ENCODE measurements at regions not wholly inside any gene's neighbourhood (a gene's known extent, or its start where the extent isn't known, plus 50 kb on each side); places are given as distances from the start of the nearest gene placed in this dataset.
"Not testable (repeated sequence)": the region's sequence is repeated elsewhere in the genome, so short reads cannot be mapped to it uniquely, and the experiment has no call there.

GRCh38 chr11:134592391-134592990 is 180.4 kb upstream of the B3GAT1 start:
- no peaks in the 10 kb centered on the region for H4K20me1 ChIP-seq (ENCODE audit: insufficient read depth)
- H3F3A ChIP-seq (ENCODE audit: insufficient read depth, low read depth): no peaks in the 10 kb centered on the region
- no TSS peak for BruUV-seq (replicated peaks)
- no peaks in the 10 kb centered on the region for H3K4me1 ChIP-seq (replicated peaks; ENCODE audit: insufficient read depth)
- POLR2A ChIA-PET (ENCODE audit: unreplicated experiment): no interaction called here
- H3K9me3 ChIP-seq (ENCODE audit: insufficient read depth, low read depth): no peaks in the 10 kb centered on the region
- peaks cover 59% of the 10 kb centered on the region for H3K27me3 ChIP-seq (ENCODE audit: insufficient read depth, low read depth)
- CTCF ChIA-PET: no interaction called here
- no peak overlapping the region for H3K4me2 ChIP-seq
- no peaks in the 10 kb centered on the region for H3K79me2 ChIP-seq (ENCODE audit: low read depth)
- DNase-seq: no peak
- H3K9me2 ChIP-seq (ENCODE audit: insufficient read depth): no peaks in the 10 kb centered on the region
- H3K36me3 ChIP-seq (ENCODE audit: low read depth): no peaks in the 10 kb centered on the region
- TF ChIP-seq EZH2 (IDR thresholded peaks at IDR 0.05; ENCODE audit: low read depth) (no peak), CTCF (conservative IDR thresholded peaks at IDR 0.05) (peak; percentile 72)
- no peak overlapping the region for H3K4me3 ChIP-seq
- intact Hi-C loops (cut with micrococcal nuclease; ENCODE audit: unreplicated experiment): no loop called here
- no peak overlapping the region for H3K27ac ChIP-seq
- no peak overlapping the region for H2AFZ ChIP-seq

DNA sequence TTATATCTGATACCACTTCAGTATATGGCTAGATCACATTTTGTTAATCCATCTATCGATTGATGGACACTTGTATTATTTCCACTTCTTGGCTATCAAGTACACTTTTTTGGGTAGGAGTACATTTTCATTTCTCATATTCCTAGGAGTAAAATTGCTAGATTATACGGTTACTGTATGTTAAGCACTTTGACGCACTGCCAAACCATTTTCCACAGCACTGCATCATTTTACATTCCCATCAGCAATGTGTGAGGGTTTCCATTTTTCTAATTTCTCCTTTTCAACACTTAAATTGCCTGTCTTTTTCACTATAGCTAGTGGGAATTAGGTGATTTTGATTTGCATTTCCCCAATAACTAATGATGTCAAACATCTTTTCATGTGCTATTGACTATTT is 179.3 kb upstream of the B3GAT1 start:
- no peaks in the 10 kb centered on the region for H3K36me3 ChIP-seq (ENCODE audit: low read depth)
- H3K9me2 ChIP-seq (ENCODE audit: insufficient read depth): no peaks in the 10 kb centered on the region
- H3K9me3 ChIP-seq (ENCODE audit: insufficient read depth, low read depth): no peaks in the 10 kb centered on the region
- intact Hi-C loops (cut with micrococcal nuclease; ENCODE audit: unreplicated experiment): no loop called here
- no peak overlapping the region for H3K4me3 ChIP-seq
- H3K79me2 ChIP-seq (ENCODE audit: low read depth): no peaks in the 10 kb centered on the region
- ChIA-PET CTCF (no interaction called here), POLR2A (ENCODE audit: unreplicated experiment) (no interaction called here)
- H4K20me1 ChIP-seq (ENCODE audit: insufficient read depth): no peaks in the 10 kb centered on the region
- BruUV-seq (replicated peaks): no TSS peak
- no peaks in the 10 kb centered on the region for H3K4me1 ChIP-seq (replicated peaks; ENCODE audit: insufficient read depth)
- no peak for DNase-seq
- peaks cover 60% of the 10 kb centered on the region for H3K27me3 ChIP-seq (ENCODE audit: insufficient read depth, low read depth)
- no peak overlapping the region for H3K4me2 ChIP-seq
- TF ChIP-seq CTCF (conservative IDR thresholded peaks at IDR 0.05) (no peak), EZH2 (IDR thresholded peaks at IDR 0.05; ENCODE audit: low read depth) (no peak)
- H3K27ac ChIP-seq: no peak overlapping the region
- H2AFZ ChIP-seq: no peak overlapping the region
- no peaks in the 10 kb centered on the region for H3F3A ChIP-seq (ENCODE audit: insufficient read depth, low read depth)

GRCh38 chr11:134589129-134589528 is 177.1 kb upstream of the B3GAT1 start:
- Histone ChIP-seq H3K9me3 (ENCODE audit: insufficient read depth, low read depth) (no peaks in the 10 kb centered on the region), H2AFZ (no peak overlapping the region), H3K27ac (no peak overlapping the region), H3K4me1 (replicated peaks; ENCODE audit: insufficient read depth) (no peaks in the 10 kb centered on the region), H3K4me3 (no peak overlapping the region), H3F3A (ENCODE audit: insufficient read depth, low read depth) (no peaks in the 10 kb centered on the region), H3K9me2 (ENCODE audit: insufficient read depth) (no peaks in the 10 kb centered on the region), H4K20me1 (ENCODE audit: insufficient read depth) (no peaks in the 10 kb centered on the region), H3K79me2 (ENCODE audit: low read depth) (no peaks in the 10 kb centered on the region), H3K27me3 (ENCODE audit: insufficient read depth, low read depth) (peaks cover 61% of the 10 kb centered on the region), H3K4me2 (no peak overlapping the region), H3K36me3 (ENCODE audit: low read depth) (no peaks in the 10 kb centered on the region)
- TF ChIP-seq EZH2 (IDR thresholded peaks at IDR 0.05; ENCODE audit: low read depth) (no peak), CTCF (conservative IDR thresholded peaks at IDR 0.05) (no peak)
- BruUV-seq (replicated peaks): no TSS peak
- ChIA-PET CTCF (no interaction called here), POLR2A (ENCODE audit: unreplicated experiment) (no interaction called here)
- intact Hi-C loops (cut with micrococcal nuclease; ENCODE audit: unreplicated experiment): no loop called here
- DNase-seq: peak in 1 of 2 experiments; percentile 5

- H4K20me1 ChIP-seq (ENCODE audit: insufficient read depth); H3K27ac ChIP-seq; H2AFZ ChIP-seq; H3K9me2 ChIP-seq (ENCODE audit: insufficient read depth); intact Hi-C loops (cut with micrococcal nuclease; ENCODE audit: unreplicated experiment); CTCF ChIA-PET; H3K4me2 ChIP-seq; H3K36me3 ChIP-seq (ENCODE audit: low read depth); H3K4me3 ChIP-seq; H3K79me2 ChIP-seq (ENCODE audit: low read depth); H3F3A ChIP-seq (ENCODE audit: insufficient read depth, low read depth); H3K4me1 ChIP-seq (replicated peaks; ENCODE audit: insufficient read depth); POLR2A ChIA-PET (ENCODE audit: unreplicated experiment); BruUV-seq (replicated peaks); H3K9me3 ChIP-seq (ENCODE audit: insufficient read depth, low read depth): not testable (repeated sequence)
- peaks cover 63% of the 10 kb centered on the region for H3K27me3 ChIP-seq (ENCODE audit: insufficient read depth, low read depth)
- peak in 1 of 2 experiments; percentile 22 for DNase-seq
Measured at GRCh38 chr11:134588460-134589110, 176.5 kb upstream of the B3GAT1 start.
